ENCODE measurements at regions not wholly inside any gene's neighbourhood (a gene's known extent, or its start where the extent isn't known, plus 50 kb on each side); places are given as distances from the start of the nearest gene placed in this dataset.

DNA sequence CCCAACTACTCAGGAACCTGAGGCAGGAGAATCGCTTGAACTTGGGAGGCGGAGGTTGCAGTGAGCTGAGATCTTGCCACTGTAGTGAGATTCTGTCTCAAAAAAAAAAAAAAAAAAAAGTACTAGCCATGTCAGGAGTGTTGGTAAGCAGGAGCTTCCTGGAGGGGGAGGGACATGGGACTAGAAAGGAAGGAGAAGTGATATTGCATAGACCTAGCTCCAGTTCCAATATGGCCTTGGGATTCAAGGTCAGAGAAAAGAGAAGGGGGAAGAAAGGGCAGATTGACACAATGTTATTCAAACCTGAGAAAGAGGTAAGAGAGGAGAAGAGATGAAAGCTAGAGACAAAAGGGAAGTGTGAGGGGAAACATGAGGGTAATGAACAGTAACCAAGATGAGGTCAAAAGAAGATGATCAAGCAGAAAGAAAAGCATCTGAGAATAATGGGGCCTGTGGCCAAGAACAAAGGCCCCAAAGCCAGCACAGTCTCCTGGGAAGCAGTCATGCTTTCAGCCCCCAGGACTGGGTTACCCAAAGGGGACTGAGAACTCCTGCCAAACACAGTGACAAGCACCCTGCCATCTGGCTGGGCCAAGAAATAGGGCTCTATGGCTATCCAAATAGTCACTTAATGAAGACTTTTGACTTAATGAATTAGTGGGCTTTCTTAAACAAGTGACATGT, 51.7 kb upstream of the FTH1 start:
- no peaks in the 10 kb centered on the region for H3K36me3 ChIP-seq (ENCODE audit: control insufficient read depth in 2 of 2, insufficient read depth in 2 of 2, low read length in 1 of 2)
- no peak for DNase-seq (ENCODE audit: low read depth in 6 of 9, low spot score in 9 of 9)
- WGBS, result 99% methylated on average over 2 of the region's 2 CpGs
- no peaks in the 10 kb centered on the region for H3K4me1 ChIP-seq (ENCODE audit: control insufficient read depth in 2 of 2, insufficient read depth in 2 of 2, low read length in 2 of 2)
- no peaks in the 10 kb centered on the region for H3K27me3 ChIP-seq (ENCODE audit: control insufficient read depth in 2 of 2, insufficient read depth in 1 of 2, low read length in 1 of 2)
- H3K27ac ChIP-seq (ENCODE audit: low read depth in 1 of 2, low read length in 1 of 2), result no peak overlapping the region
- H3K9me3 ChIP-seq (ENCODE audit: control insufficient read depth in 2 of 2, insufficient read depth in 1 of 2, low read length in 1 of 2), result peaks cover 0 to 7% of the 10 kb centered on the region in 2 donors
- H3K4me3 ChIP-seq (ENCODE audit: low read length in 2 of 2), result no peak overlapping the region

DNA sequence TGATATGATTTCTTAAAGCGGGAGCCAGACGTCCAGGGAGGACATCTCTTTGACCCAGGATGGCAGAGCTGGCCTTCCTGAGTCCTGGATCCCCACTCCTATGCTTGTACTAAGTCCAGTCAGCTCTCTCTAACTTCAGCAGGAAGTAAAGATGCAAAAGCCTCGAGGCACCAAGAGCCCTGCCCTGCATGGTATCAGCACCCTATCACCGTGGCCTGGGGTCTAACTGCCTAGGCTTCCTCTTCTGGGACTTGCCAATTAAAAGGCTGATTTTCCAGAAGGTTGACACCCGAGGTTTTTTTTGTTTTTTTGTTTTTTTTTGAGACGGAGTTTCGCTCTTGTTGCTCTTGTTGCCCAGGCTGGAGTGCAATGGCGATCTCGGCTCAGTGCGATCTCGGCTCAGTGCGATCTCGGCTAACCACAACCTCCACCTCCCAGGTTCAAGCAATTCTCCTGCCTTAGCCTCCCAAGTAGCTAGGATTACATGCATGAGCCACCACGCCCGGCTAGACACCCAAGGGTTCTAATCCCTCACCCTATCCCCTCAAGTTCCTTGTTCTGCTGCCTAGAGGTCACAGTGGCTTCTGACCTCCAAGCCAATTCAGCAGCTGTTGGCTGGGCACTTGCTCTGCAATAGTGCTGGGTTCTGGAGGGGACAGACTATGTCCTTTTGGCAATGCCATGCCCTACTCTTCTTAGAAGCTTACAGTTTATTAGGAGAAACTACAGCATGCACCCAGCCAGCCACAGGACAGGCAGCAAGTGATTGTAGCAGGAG, 50.6 kb upstream of the FTH1 start:
- Histone ChIP-seq H3K36me3 (ENCODE audit: control insufficient read depth in 2 of 2, insufficient read depth in 2 of 2, low read length in 1 of 2) (no peaks in the 10 kb centered on the region), H3K4me1 (ENCODE audit: control insufficient read depth in 2 of 2, insufficient read depth in 2 of 2, low read length in 2 of 2) (no peaks in the 10 kb centered on the region), H3K27ac (ENCODE audit: low read depth in 1 of 2, low read length in 1 of 2) (no peak overlapping the region), H3K4me3 (ENCODE audit: low read length in 2 of 2) (no peak overlapping the region), H3K9me3 (ENCODE audit: control insufficient read depth in 2 of 2, insufficient read depth in 1 of 2, low read length in 1 of 2) (peaks cover 0 to 7% of the 10 kb centered on the region in 2 donors), H3K27me3 (ENCODE audit: control insufficient read depth in 2 of 2, insufficient read depth in 1 of 2, low read length in 1 of 2) (no peaks in the 10 kb centered on the region)
- 92% methylated on average over 15 of the region's 15 CpGs for WGBS
- no peak for DNase-seq (ENCODE audit: low read depth in 6 of 9, low spot score in 9 of 9)

Data from thymus (tissue), 11 donors.